HG03354 (cell line): ENCODE measurements at regions not wholly inside any gene's neighbourhood (a gene's known extent, or its start where the extent isn't known, plus 50 kb on each side); places are given as distances from the start of the nearest gene placed in this dataset.

Source experiments
- ATAC-seq: cut with Tn5 transposase; IDR thresholded peaks from one replicate; pipeline ENCODE4 v1.9.1; 2021; ENCODE audit warnings: mild to moderate bottlenecking; ENCODE audit not compliant: unreplicated experiment, poor library complexity, severe bottlenecking

DNA sequence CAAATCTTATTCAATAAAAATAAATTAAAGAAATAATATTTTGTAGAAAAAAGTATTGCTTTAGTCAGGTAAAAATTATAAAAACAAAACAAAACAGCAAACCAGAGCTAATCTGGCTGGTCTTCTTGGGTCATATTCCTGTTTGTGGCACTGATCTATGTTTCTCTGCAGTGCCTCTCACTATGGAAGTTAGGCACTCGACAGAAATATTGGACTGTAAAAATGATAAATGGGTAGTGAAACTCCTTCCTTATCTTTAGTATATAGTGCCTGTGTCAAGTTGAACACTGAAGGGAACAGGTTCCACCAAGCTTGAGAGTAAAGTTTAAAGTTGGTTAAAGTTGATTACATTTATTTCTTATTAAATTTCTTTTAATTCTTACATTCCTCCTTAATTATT is 1195.6 kb upstream of the GBE1 start:
- ATAC-seq = no peak

DNA sequence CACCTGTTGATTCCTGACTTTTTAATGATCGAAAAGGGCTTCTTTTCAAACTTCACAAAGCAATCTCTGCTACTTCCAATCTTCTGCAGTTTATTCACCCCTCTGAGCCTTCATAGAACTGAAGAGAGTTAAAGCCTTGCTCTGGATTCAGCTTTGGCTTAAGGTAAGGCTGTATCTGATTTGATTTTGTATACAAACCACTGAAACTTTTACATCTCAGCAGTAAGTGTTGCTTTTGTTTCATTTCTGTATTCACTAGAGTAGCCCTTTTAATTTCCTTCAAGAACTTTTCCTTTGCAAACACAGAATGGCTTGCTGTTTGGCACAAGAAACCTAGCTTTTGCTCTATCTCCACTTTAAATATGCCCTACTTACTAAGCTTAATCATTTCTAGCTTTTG is 1193.0 kb upstream of the GBE1 start:
- no peak for ATAC-seq

DNA sequence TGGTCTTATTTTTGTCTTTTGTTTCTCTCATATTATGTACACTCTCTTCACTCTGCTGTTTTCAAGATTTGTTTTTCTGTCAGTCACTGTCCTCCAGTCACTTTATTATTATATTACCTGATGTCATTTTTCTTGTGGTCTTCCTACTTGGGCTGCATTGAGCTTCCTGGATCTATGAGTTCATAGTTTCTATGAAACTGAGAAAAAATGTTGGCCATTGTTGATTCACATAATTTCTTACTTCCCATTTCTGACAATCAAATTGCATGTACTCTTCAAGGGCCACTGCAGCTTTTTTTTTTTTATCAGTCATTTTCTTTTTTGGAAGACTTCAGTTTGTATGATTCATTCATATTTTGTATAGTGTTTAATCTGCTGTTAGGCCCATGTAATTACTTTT is 1180.6 kb upstream of the GBE1 start:
- peak; percentile 58 for ATAC-seq

DNA sequence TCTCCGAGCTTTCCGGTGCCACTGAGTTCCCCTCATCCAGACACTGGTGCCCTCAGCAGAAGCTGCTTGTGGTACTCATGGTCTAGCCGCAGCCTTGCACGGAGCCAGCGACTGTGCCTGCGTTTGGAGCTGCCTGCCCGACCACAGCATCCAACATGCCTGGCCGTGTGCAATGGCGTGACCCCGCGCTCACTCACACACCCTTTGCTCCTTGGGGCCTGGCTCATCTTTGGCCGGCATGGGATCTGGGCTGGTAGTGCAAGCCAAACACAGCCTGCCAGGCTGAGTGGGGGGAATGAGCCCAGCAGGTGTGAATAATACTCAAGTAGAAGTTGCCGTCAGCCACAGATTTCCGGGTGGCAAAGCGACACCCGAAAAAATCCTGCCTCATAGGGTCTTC is 1178.7 kb upstream of the GBE1 start:
- no peak for ATAC-seq

DNA sequence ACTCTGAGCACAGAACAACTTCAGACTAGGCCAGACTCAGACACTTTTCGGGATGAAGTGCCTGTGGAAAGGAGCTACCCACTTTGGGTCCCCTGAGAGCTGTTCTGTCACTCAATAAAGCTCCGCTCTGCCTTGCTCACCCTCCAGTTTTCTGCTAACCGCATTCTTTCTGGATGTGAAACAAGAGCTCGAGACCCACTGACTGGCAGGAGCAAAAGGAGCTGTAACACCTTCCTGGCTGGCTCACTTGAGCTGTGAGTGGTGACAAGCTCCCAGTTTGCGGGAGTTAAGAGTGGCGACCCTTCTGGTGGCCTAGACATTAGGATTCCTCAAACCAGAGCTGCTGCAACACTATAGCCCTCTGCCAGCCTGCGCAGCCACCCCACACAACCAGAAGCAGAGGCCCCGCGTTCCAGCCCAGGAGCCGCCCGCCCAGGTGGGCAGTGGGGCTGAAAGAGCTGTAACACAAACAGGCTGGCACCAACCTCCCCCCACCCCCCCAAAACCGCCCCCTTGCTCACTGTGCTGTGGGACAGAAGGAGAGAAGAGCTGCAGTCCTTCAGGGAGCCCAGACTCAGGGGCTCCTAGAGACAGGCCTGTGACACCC is 1178.1 kb upstream of the GBE1 start:
- ATAC-seq = no peak

DNA sequence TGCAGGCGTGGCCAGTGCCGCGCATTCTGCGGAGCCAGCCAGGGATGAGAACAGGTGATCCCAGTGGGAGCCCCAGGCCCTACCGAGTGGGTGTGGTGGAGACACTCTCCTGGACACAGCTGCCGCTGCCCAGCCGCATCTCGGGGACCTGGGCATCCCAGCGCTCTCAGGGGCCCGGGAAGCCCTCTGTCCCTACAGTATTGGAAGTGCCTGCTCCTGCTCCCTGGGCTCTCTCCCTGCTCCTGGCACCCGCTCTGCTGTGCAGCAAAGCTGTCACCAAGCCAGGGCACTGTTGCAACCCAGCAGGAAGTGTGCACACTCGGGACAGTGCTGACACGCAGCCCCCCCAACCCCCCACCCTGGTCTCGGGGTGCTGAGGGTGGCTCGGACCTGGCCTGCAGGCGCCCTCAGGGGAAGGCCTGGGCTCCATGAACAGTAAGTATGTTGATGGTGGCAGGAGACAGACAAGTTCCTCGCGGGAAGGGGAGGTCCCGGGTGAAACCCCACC is 1177.4 kb upstream of the GBE1 start:
- no peak for ATAC-seq

DNA sequence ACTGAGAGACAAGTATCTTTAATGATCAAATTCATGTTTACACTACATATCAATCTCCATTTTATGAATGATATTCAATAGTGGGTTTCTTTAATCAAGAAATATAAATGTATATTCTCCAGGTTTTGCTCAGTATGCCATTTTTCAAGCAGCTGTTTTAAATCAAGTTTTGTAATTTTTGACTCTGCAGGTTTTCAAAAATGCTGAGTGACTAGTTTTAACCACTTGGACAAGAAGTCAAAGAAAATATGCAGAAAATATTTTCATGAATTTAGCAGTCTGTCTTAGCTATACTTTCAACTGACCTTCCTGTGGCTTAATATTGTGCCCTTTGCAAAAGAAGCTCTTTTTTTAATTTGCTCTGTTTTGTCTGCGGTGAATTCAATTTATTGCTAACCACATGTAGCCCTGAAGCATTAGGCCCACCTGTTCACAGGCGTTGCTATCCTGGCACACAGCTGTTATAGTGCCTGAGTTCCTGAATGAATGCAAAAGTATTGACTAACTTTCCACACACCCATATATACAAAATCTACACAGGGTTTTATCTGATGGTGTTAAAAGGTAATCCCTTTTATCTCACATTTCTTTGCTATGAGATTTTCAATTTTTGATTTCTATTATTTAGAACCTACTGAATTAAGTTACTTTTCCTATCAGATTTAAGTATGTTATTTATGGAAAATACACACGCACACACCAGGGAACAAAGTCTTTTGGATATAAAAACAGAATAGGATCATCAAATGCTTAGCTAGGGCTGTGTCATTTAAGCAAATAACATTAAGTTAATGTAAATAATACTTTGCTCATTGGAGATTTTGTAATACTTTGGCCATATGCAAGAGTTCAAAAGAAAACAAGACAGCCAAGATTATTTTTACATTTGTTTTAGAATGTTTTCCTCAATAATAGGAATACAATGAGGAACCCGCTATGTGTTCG is 1166.1 kb upstream of the GBE1 start:
- no peak for ATAC-seq

DNA sequence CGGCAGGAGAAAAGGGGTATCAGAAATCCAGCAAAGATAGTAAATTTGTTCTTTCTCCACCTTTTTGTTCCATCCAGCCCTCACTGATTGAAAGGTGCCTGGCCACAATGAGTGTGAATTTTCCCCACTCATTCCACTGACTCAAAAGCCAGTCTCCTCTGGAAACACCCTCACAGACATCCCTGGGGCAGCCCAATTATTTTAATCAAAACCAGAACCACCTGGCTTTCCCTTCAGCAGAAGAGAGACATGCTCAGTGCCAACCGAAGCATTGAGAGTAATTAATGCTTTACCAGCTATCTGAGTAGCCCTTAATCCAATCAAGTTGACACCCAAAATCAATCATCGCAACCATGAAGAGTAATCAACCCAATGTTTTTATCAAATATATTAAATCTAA is 1129.6 kb upstream of the GBE1 start:
- ATAC-seq = no peak

DNA sequence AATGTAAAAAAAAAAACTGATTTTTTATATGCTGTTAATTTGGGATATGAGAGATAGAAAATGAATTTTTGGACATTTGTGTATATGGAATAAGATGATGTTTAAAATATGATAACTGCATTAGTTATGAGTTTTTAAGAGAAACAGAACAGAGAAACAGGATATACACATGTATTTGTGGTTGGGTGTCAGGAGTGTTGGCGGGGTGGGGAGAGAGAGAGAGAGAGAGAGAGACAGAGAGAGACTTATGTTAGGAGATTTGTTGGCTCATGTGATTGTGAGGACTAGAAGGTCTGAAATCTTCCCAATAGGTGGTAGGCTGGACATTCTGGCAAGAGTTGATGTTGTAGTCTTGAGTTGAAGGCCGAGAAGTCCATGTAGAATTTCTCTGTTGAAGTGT is 1121.6 kb upstream of the GBE1 start:
- ATAC-seq = no peak

DNA sequence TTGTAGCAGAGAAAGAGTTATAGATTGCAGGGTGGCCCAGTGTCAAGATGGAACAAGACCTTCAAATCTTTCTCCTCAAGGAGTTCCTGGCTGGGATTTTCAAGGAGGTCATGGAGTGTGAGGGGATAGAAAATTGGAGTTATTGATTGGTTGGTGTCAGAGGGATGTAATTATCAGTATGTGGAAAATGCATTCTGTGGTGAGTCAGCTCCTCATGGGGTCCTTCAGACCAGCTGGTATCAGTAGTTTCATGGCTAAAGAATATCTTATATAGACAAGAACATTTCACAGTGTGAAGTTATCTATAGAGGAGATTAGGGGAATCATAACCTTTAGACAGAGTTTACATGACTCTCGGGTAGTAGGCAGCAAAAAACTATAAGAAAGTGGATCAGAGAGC is 1114.0 kb upstream of the GBE1 start:
- no peak for ATAC-seq

DNA sequence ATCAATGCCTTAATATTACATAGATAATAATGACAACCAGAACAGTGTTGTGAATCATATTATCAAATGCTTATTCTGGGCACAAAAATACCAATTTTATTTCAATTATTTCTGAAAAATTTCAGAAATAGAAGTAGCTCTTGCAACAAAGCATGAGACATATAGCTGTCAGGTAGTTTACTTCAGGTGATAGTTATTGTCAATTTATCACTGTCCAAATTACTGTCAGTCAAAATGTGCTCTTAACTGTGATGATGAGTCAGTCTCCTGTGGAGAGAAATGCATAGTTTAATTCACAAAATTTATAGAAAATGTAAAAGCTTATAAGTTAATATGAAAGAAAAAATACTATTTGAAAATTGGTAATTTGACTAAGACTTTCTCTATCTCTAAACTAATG is 1078.4 kb upstream of the GBE1 start:
- ATAC-seq = no peak

DNA sequence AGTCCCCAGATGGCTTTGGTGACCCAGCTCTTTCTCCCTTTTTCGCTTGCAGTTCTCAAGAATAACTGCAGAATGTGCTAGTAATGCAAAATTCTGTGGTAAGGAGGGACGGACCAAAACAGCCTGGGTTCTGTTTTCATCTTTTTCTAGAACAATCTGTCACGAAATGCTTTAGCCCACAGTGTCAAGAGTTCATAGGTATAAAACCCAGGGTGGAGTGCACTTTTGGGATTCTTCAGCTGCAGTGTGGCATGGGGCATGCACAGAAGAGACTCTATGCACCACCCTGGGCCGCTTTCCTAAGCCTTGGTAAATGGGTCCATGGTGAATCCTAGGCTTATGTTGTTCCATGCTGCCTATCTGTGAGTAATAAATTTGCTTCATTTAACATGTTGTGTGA is 1072.7 kb upstream of the GBE1 start:
- no peak for ATAC-seq

DNA sequence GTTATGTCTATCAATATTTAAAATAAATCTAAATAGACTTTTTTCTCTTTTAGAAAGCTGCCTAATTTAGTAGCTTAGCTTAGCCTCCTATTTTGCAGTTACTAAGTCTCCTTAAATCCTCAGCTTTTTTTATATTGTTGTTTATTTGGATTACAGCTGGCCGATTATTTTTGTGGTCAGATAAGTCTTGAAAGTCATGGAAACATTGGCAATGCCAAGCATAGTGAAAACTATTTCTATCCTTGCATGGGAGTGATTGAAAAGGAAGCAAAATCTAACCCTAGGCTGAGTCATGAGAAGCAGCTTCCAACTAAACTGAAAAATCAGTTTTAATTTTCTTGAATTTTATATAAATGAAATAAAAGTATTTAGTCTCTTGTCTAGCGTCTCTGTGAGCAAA is 1063.0 kb upstream of the GBE1 start:
- ATAC-seq = no peak

DNA sequence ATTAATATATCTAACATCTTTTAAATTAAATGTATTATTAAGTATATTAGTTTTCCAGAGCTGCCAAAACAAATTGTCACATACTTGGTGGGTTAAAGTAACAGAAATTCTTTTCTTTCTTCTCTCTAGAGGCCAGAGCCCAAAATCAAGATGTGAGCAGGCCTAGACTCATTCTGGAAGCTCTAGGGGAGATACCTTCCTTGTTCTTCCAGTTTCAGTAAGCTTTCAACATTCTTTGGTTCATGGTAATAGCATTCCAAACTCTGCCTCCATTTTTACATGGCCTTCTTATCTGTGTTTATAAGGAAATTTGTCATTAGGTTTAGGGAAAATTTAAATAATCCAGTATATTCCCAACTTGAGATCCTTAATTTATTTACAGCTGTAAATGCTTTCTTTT is 1054.6 kb upstream of the GBE1 start:
- no peak for ATAC-seq

DNA sequence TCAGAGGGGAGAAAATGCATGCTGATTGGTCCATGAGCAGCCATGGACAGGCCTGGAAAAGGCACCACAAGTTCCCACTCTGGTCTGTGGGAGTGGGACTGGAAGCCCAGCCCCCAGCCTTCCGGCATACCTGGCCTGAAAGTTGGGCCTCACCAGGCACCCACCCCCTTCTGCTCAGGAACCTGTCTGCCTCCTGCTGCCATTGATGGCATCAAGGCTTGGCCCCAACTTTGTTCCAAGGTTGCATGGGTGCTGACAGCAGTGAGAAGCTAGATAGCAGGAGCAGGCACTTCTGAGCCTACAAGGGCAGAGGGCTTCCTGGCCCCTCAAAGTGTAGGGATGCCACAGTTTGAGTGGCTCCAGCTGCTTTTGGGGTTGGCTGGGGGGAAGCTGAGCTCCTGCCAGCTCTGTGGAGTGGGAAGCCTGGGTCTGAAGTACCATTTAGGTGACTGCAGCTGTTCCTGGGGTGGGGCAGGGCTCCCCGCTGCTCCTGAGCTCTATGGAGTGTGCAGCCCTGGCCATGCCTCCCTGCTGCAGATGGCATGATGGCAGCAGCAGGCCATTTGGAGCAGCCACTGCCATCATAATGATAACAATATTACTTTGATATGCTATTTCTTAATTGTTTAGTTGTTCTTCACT is 1054.1 kb upstream of the GBE1 start:
- ATAC-seq = no peak

DNA sequence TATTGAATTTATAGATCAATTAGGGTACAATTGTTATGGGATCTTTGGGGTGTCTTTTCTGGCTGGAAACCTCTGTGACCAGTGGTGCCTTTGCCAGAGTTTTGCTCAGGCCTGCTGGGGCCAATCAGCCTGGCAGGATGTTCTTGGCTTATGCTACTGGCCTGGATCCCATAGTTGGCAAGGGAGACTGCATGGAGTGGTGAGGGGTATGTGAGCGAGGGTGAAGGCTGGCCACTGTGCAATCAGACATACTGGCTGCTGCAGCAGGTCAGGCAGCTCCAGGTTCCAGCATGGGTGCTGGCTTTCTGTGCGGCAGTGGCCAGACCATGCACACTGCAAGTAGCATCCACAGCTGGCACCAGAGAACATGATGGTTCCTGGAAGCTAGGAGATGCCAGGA is 1053.2 kb upstream of the GBE1 start:
- ATAC-seq = no peak

DNA sequence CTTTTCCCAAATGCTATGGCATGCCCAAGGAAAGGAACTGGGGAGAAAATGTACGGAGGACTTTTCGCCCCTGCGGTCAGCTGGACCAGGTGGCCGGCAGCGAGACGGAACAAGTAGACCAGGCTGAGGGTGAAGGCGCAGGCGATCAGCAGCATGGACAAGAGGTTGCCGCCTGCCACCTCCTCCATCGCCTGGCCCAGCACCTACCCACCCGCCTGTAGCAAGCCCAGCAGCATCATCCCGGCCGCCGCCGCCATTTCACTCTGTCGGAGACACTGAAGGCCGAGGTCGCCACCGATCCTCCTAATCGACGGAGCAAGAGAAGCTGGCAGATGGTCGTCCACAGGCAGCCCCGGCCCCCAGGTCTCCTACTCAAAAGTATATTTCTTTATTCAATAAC is 1046.3 kb upstream of the GBE1 start:
- ATAC-seq = no peak

DNA sequence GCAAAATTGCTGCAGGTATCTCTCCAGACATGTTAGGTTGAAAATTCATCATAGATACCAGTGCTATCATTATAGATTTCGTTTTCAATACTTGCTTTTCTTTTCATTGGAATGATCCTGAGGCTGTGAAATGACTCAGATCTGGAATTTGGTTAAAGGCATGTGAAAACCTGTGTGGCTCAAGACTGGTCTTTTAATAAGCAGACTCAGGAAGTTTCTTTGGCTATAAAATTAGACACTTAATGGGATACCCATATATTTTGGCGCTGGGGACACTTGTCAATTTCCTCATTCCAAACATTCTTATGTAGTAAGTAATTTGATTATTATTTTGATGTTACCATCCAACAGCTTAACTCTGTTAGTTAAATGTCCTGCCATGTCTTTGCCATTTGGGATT is 1041.1 kb upstream of the GBE1 start:
- no peak for ATAC-seq

DNA sequence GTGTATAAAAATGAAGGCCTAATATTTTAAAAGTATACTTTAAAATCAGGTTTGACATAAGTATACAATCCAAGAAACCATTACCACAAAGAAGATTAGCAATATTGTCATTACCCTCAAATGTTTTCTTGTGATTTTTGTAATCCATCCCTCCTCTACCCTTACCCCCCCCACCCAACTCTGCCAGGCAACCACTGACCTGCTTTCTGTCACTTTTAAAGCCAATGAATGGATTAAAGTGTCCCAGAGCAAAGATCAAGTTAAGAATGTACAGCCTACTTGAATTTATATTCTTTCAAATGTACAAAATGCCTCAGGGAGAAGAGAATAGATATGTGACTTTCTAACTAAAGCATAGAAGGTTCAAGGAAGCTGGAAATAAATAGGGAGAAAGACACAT is 1038.8 kb upstream of the GBE1 start:
- ATAC-seq = no peak

DNA sequence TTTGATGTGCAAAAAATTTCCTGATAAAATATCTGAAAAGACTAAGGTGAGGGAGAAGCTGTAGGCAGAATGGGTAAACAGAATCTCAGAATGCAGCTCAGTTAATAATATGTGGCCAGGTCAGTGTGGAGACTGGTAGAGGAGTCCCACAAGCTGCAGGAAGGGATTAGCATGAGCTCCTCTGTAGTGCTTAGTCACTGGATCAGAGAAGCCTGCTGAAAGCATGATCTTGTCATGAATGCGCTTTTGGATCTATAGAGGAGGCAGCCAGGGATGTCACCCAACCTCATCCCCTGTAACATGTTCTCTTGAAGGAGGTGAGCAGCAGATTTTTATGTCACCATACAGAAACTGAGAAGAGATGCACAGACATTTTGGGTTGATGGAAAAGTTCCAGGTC is 1035.3 kb upstream of the GBE1 start:
- ATAC-seq = no peak

DNA sequence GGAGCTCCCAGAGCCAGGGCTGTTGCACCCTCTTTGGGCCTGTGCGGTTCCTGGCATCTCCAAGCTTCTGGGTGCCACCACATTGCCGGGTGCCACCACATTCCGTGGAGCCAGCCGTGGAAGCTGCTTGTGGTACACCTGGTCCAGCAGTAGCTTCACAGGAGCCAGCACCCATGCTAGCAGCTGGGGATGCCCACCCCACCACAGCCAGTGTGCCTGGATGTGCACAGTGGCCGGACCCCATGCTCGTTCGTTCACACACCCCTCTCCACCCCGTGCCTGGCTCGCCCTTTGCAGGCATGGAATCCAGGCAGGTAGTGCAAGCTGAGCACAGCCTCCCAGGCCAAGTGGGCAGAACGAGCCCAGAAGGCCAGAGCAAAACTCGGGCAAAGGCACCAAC is 1029.8 kb upstream of the GBE1 start:
- ATAC-seq = no peak
